ENCODE measurements at regions not wholly inside any gene's neighbourhood (a gene's known extent, or its start where the extent isn't known, plus 50 kb on each side); places are given as distances from the start of the nearest gene placed in this dataset.
"Not testable (repeated sequence)": the region's sequence is repeated elsewhere in the genome, so short reads cannot be mapped to it uniquely, and the experiment has no call there.

DNA sequence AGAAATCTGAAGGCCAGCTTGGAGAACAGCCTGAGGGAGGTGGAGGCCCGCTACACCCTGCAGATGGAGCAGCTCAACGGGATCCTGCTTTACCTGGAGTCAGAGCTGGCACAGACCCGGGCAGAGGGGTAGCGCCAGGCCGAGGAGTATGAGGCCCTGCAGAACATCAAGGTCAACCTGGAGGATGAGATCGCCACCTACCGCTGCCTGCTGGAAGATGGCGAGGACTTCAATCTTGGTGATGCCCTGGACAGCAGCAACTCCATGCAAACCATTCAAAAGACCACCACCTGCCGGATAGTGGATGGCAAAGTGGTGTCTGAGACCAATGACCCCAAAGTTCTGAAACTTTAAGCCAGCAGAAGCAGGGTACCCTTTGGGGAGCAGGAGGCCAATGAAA is 318.4 kb downstream of the ZFHX3 start:
- DNase-seq; ATAC-seq; H3K36me3 ChIP-seq (ENCODE audit: low read depth); H3K4me3 ChIP-seq; H3K4me1 ChIP-seq (ENCODE audit: low read depth); intact Hi-C loops (cut with DNase I, micrococcal nuclease); H3K9me3 ChIP-seq: not testable (repeated sequence)

DNA sequence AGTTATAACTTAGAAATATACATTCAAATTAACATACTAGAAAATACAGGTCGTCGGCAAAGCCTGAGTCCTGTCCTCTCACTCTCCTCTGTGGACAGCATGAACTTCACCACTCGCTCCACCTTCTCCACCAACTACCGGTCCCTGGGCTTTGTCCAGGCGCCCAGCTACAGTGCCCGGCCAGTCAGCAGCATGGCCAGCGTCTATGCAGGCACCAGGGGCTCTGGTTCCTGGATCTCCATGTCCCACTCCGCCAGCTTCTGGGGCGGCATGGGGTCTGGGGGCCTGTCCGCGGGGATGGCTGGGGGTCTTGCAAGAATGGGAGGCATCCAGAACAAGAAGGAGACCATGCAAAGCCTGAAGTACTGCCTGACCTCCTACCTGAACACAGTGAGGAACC is 319.4 kb downstream of the ZFHX3 start:
- ATAC-seq: no peak
- H3K36me3 ChIP-seq (ENCODE audit: low read depth): no peaks in the 10 kb centered on the region
- no peak overlapping the region for H3K4me3 ChIP-seq
- no peaks in the 10 kb centered on the region for H3K4me1 ChIP-seq (ENCODE audit: low read depth)
- DNase-seq: no peak
- H3K9me3 ChIP-seq: peaks cover 3% of the 10 kb centered on the region
- intact Hi-C loops (cut with DNase I, micrococcal nuclease): no loop called here
- TF ChIP-seq CTCF (IDR thresholded peaks at IDR 0.05): no peak

DNA sequence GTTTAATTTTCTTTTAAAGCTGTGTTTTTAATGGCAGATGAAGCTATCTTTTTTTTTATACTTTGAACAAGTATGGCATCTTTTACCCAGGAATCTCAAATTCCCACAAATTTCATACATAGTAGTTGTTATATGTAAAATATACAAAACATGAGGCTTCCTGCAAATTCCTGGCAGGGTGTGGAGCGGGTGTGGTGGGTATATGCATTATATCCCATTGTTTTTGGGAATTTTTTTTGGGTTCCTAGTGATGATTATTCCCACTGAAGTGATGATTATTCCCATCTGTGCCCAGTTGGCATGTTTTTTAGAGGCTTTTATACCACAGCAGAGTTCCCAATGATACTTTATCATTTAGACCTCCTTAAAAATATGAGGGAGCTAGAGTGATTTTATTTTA is 320.4 kb downstream of the ZFHX3 start:
- TF ChIP-seq CTCF (IDR thresholded peaks at IDR 0.05): no peak
- no peak for DNase-seq
- H3K9me3 ChIP-seq: peaks cover 3% of the 10 kb centered on the region

GRCh38 chr16:72725643-72726042 is 322.3 kb downstream of the ZFHX3 start:
- intact Hi-C loops (cut with DNase I, micrococcal nuclease): no loop called here
- Histone ChIP-seq H3K36me3 (ENCODE audit: low read depth) (no peaks in the 10 kb centered on the region), H3K9me3 (no peaks in the 10 kb centered on the region), H3K4me3 (no peak overlapping the region), H3K4me1 (ENCODE audit: low read depth) (no peaks in the 10 kb centered on the region)
- no peak for TF ChIP-seq CTCF (IDR thresholded peaks at IDR 0.05)
- ATAC-seq (no peak), DNase-seq (no peak)

More for the DNA sequence above, 320.4 kb downstream of the ZFHX3 start:
- intact Hi-C loops (cut with DNase I, micrococcal nuclease): no loop called here
- no peak for ATAC-seq
- Histone ChIP-seq H3K4me1 (ENCODE audit: low read depth) (no peaks in the 10 kb centered on the region), H3K4me3 (no peak overlapping the region), H3K36me3 (ENCODE audit: low read depth) (no peaks in the 10 kb centered on the region)

- intact Hi-C loops (cut with DNase I, micrococcal nuclease): no loop called here
- TF ChIP-seq CTCF (IDR thresholded peaks at IDR 0.05): no peak
- DNase-seq (no peak), ATAC-seq (no peak)
- Histone ChIP-seq H3K9me3 (no peaks in the 10 kb centered on the region), H3K4me1 (ENCODE audit: low read depth) (no peaks in the 10 kb centered on the region), H3K36me3 (ENCODE audit: low read depth) (no peaks in the 10 kb centered on the region), H3K4me3 (no peak overlapping the region)
These were observed 324.1 kb downstream of the ZFHX3 start for GRCh38 chr16:72723781-72724180.

DNA sequence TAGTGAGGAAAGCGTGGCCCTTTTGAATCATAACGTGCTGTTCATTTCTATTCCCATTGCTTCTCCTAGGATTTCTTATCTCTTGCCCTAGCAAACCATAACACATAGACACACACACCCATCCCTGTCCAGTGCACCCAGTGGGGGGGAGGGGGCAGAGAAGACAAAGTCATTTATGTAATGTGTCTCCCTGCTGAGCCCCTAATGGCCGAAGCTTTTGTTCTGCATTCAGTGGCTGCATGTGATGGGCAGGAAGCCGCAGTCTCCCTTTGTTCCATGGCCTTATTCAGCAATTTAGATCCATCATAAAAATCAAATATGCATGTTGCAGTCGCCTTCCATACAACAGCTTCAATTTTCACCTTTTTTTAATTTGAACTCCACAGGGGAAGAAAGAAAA is 325.4 kb downstream of the ZFHX3 start:
- intact Hi-C loops (cut with DNase I, micrococcal nuclease): no loop called here
- H3K4me3 ChIP-seq: no peak overlapping the region
- no peak for TF ChIP-seq CTCF (IDR thresholded peaks at IDR 0.05)
- ATAC-seq (no peak), DNase-seq (no peak)
- no peaks in the 10 kb centered on the region for H3K4me1 ChIP-seq (ENCODE audit: low read depth)
- no peaks in the 10 kb centered on the region for H3K36me3 ChIP-seq (ENCODE audit: low read depth)
- no peaks in the 10 kb centered on the region for H3K9me3 ChIP-seq
